ENCODE measurements at regions not wholly inside any gene's neighbourhood (a gene's known extent, or its start where the extent isn't known, plus 50 kb on each side); places are given as distances from the start of the nearest gene placed in this dataset.

GRCh38 chr6:4518506-4518905, 257.7 kb upstream of the CDYL start:
- TF ChIP-seq CTCF (IDR thresholded peaks at IDR 0.05), result no peak
- Mint-ChIP-seq H3K27me3 (ENCODE audit: low read depth) (peaks cover 15% of the 10 kb centered on the region), H3K4me3 (ENCODE audit: unreplicated experiment) (no peak overlapping the region), H3K27ac (ENCODE audit: unreplicated experiment) (no peak overlapping the region), H3K4me1 (ENCODE audit: low read depth) (no peaks in the 10 kb centered on the region), H3K9me3 (ENCODE audit: low read depth) (peaks cover 6% of the 10 kb centered on the region), H3K36me3 (ENCODE audit: low read depth) (peaks cover 6% of the 10 kb centered on the region)
- DNase-seq (ENCODE audit: low spot score), result no peak

GRCh38 chr6:4516206-4516605, 260.0 kb upstream of the CDYL start:
- Mint-ChIP-seq H3K9me3 (ENCODE audit: low read depth) (peaks cover 6% of the 10 kb centered on the region), H3K36me3 (ENCODE audit: low read depth) (peaks cover 2% of the 10 kb centered on the region), H3K4me3 (ENCODE audit: unreplicated experiment) (no peak overlapping the region), H3K27ac (ENCODE audit: unreplicated experiment) (no peak overlapping the region), H3K4me1 (ENCODE audit: low read depth) (no peaks in the 10 kb centered on the region), H3K27me3 (ENCODE audit: low read depth) (peaks cover 14% of the 10 kb centered on the region)
- TF ChIP-seq CTCF (IDR thresholded peaks at IDR 0.05), result no peak
- no peak for DNase-seq (ENCODE audit: low spot score)

- peaks cover 13% of the 10 kb centered on the region for H3K27me3 Mint-ChIP-seq (ENCODE audit: low read depth)
- H3K4me1 Mint-ChIP-seq (ENCODE audit: low read depth), result no peaks in the 10 kb centered on the region
- peaks cover 2% of the 10 kb centered on the region for H3K36me3 Mint-ChIP-seq (ENCODE audit: low read depth)
- H3K9me3 Mint-ChIP-seq (ENCODE audit: low read depth), result no peaks in the 10 kb centered on the region
- no peak for TF ChIP-seq CTCF (IDR thresholded peaks at IDR 0.05)
- no peak overlapping the region for H3K27ac Mint-ChIP-seq (ENCODE audit: unreplicated experiment)
- H3K4me3 Mint-ChIP-seq (ENCODE audit: unreplicated experiment), result no peak overlapping the region
- no peak for DNase-seq (ENCODE audit: low spot score)
Measured at GRCh38 chr6:4513561-4513960, 262.6 kb upstream of the CDYL start.

- Mint-ChIP-seq H3K4me1 (ENCODE audit: low read depth) (no peaks in the 10 kb centered on the region), H3K9me3 (ENCODE audit: low read depth) (no peaks in the 10 kb centered on the region), H3K4me3 (ENCODE audit: unreplicated experiment) (no peak overlapping the region), H3K36me3 (ENCODE audit: low read depth) (peaks cover 2% of the 10 kb centered on the region), H3K27ac (ENCODE audit: unreplicated experiment) (no peak overlapping the region), H3K27me3 (ENCODE audit: low read depth) (peaks cover 13% of the 10 kb centered on the region)
- TF ChIP-seq CTCF (IDR thresholded peaks at IDR 0.05), result no peak
- no peak for DNase-seq (ENCODE audit: low spot score)
Measured at GRCh38 chr6:4512051-4512471, 264.1 kb upstream of the CDYL start.

- no peak for DNase-seq (ENCODE audit: low spot score)
- no peak overlapping the region for H3K27ac Mint-ChIP-seq (ENCODE audit: unreplicated experiment)
- H3K4me3 Mint-ChIP-seq (ENCODE audit: unreplicated experiment), result no peak overlapping the region
- H3K9me3 Mint-ChIP-seq (ENCODE audit: low read depth), result no peaks in the 10 kb centered on the region
- H3K4me1 Mint-ChIP-seq (ENCODE audit: low read depth), result no peaks in the 10 kb centered on the region
- peaks cover 13% of the 10 kb centered on the region for H3K27me3 Mint-ChIP-seq (ENCODE audit: low read depth)
- TF ChIP-seq CTCF (IDR thresholded peaks at IDR 0.05), result no peak
- H3K36me3 Mint-ChIP-seq (ENCODE audit: low read depth), result peaks cover 4% of the 10 kb centered on the region
Measured at GRCh38 chr6:4511641-4512020, 264.6 kb upstream of the CDYL start.

Data from chondrocyte (in vitro differentiated cells).